ENCODE measurements at regions not wholly inside any gene's neighbourhood (a gene's known extent, or its start where the extent isn't known, plus 50 kb on each side); places are given as distances from the start of the nearest gene placed in this dataset.

DNA sequence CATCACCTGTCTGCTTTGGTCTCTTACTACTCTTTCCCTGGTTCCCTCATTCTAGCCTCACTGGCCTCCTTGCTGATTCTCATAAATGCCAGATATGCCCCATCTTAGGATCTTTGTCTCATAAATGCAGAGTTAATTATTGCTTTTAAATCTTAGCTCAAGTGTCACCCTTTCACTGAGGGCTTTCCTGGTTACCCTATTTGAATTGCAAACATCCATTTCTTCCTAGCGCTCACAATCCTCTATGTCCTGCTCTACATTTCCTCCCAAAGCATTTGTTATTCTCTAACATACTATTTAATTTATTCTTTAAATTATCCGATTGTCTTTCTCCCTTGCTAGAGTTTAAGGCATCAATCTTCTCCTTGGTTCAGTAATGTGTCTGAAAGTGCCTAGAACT is 296.5 kb upstream of the ADGRL4 start:
- peaks cover 14% of the 10 kb centered on the region for H3K4me1 Mint-ChIP-seq (ENCODE audit: low read depth, unreplicated experiment)
- no peak overlapping the region for H3K27ac Mint-ChIP-seq (ENCODE audit: unreplicated experiment)
- no peaks in the 10 kb centered on the region for H3K27me3 Mint-ChIP-seq (ENCODE audit: unreplicated experiment)
- H3K36me3 Mint-ChIP-seq (ENCODE audit: insufficient read depth, unreplicated experiment), result no peaks in the 10 kb centered on the region
- BruUV-seq (replicated peaks), result no TSS peak
- intact Hi-C loops (cut with micrococcal nuclease; ENCODE audit: unreplicated experiment), result no loop called here
- TF ChIP-seq, protein P1, sequence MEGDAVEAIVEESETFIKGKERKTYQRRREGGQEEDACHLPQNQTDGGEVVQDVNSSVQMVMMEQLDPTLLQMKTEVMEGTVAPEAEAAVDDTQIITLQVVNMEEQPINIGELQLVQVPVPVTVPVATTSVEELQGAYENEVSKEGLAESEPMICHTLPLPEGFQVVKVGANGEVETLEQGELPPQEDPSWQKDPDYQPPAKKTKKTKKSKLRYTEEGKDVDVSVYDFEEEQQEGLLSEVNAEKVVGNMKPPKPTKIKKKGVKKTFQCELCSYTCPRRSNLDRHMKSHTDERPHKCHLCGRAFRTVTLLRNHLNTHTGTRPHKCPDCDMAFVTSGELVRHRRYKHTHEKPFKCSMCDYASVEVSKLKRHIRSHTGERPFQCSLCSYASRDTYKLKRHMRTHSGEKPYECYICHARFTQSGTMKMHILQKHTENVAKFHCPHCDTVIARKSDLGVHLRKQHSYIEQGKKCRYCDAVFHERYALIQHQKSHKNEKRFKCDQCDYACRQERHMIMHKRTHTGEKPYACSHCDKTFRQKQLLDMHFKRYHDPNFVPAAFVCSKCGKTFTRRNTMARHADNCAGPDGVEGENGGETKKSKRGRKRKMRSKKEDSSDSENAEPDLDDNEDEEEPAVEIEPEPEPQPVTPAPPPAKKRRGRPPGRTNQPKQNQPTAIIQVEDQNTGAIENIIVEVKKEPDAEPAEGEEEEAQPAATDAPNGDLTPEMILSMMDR (IDR thresholded peaks at IDR 0.05; ENCODE audit: unreplicated experiment), result no peak
- H3K4me3 Mint-ChIP-seq (ENCODE audit: low read depth, unreplicated experiment), result no peak overlapping the region
- DNase-seq, result no peak
- peaks cover 3% of the 10 kb centered on the region for H3K9me3 Mint-ChIP-seq (ENCODE audit: low read depth, unreplicated experiment)
- CTCF ChIA-PET, result no interaction called here

DNA sequence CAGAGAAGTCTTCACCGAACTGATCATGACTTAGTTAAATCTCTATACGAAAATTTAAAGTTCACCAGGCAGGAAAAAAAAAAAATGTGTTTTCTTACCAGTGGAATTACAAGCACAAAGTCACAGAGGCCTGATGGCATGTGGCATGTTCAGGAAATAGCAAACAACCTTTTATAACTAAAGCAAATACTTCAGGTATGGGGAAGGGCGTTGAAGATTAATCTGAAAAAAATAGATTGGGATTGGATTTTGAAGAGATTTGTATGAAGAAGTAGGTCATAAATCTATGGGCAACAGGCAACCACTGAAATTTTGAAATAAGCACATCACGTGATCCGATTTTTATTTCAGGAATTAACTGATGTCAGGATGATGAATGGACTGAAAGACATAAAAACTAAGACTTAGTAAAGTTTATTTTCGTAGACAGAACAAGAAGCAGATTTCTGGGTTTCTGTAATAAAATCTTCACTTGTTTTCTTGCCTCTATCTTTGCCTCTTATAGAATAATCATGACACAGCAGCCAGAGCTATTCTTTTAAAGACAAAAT is 295.9 kb upstream of the ADGRL4 start:
- Mint-ChIP-seq H3K9me3 (ENCODE audit: low read depth, unreplicated experiment) (no peaks in the 10 kb centered on the region), H3K36me3 (ENCODE audit: insufficient read depth, unreplicated experiment) (no peaks in the 10 kb centered on the region), H3K27ac (ENCODE audit: unreplicated experiment) (no peak overlapping the region), H3K27me3 (ENCODE audit: unreplicated experiment) (no peaks in the 10 kb centered on the region), H3K4me3 (ENCODE audit: low read depth, unreplicated experiment) (no peak overlapping the region), H3K4me1 (ENCODE audit: low read depth, unreplicated experiment) (peaks cover 14% of the 10 kb centered on the region)
- CTCF ChIA-PET, result no interaction called here
- no TSS peak for BruUV-seq (replicated peaks)
- no peak for DNase-seq
- intact Hi-C loops (cut with micrococcal nuclease; ENCODE audit: unreplicated experiment), result no loop called here
- TF ChIP-seq, protein P1 (IDR thresholded peaks at IDR 0.05; ENCODE audit: unreplicated experiment), result no peak

DNA sequence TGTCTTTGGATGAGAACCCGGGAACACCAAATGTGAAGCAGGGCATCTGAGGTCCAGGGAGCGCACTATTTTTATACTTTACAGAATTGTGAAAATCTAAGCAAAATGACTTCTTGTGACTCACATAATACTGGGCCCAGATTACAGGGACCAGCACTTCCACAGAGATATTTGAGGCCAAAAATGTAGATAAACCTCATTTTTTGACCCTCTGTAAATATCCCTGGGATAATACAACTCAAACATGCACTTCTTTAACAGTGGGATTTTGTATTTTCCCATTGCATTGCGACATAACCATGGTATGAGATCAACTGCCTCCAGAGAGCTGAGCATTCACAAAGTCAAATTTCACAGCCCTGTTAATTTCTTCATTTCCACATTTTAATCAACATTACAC is 289.4 kb upstream of the ADGRL4 start:
- TF ChIP-seq, protein P1 (IDR thresholded peaks at IDR 0.05; ENCODE audit: unreplicated experiment), result no peak
- Mint-ChIP-seq H3K4me3 (ENCODE audit: low read depth, unreplicated experiment) (no peak overlapping the region), H3K9me3 (ENCODE audit: low read depth, unreplicated experiment) (no peaks in the 10 kb centered on the region), H3K4me1 (ENCODE audit: low read depth, unreplicated experiment) (no peaks in the 10 kb centered on the region), H3K27me3 (ENCODE audit: unreplicated experiment) (no peaks in the 10 kb centered on the region), H3K36me3 (ENCODE audit: insufficient read depth, unreplicated experiment) (no peaks in the 10 kb centered on the region), H3K27ac (ENCODE audit: unreplicated experiment) (no peak overlapping the region)
- no TSS peak for BruUV-seq (replicated peaks)
- intact Hi-C loops (cut with micrococcal nuclease; ENCODE audit: unreplicated experiment), result no loop called here
- DNase-seq, result no peak
- CTCF ChIA-PET, result no interaction called here

DNA sequence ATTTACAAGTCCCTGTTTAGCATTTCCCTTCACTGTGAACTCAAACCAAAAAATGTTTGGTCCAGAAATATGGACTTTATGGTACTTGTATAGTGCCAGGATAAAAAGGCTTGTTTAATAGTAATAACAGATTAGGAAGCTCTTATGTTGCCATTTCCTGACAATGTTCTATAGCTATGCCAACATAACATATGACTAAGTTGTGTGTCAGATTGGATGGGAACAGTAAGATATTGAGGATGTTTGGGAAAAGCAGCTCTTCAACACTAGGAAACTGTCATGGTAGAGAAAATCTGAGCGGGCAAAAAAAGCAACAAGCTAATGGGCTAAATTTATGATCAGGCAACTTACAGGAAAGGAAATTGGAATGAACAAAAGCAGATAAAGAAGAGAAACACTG is 287.1 kb upstream of the ADGRL4 start:
- Mint-ChIP-seq H3K4me1 (ENCODE audit: low read depth, unreplicated experiment) (no peaks in the 10 kb centered on the region), H3K27ac (ENCODE audit: unreplicated experiment) (no peak overlapping the region), H3K36me3 (ENCODE audit: insufficient read depth, unreplicated experiment) (no peaks in the 10 kb centered on the region), H3K9me3 (ENCODE audit: low read depth, unreplicated experiment) (no peaks in the 10 kb centered on the region), H3K4me3 (ENCODE audit: low read depth, unreplicated experiment) (no peak overlapping the region), H3K27me3 (ENCODE audit: unreplicated experiment) (no peaks in the 10 kb centered on the region)
- TF ChIP-seq, protein P1 (IDR thresholded peaks at IDR 0.05; ENCODE audit: unreplicated experiment), result no peak
- CTCF ChIA-PET, result no interaction called here
- DNase-seq, result no peak
- intact Hi-C loops (cut with micrococcal nuclease; ENCODE audit: unreplicated experiment), result no loop called here
- no TSS peak for BruUV-seq (replicated peaks)
